Activated effector memory CD4-positive, alpha-beta T cell treated with Interleukin-2 at 50 U/mL for 16 hours (primary cell): ENCODE measurements at regions not wholly inside any gene's neighbourhood (a gene's known extent, or its start where the extent isn't known, plus 50 kb on each side); places are given as distances from the start of the nearest gene placed in this dataset.

ENCODE experiments used
- DNase-seq: peaks from one replicate; pipeline ENCODE4 v3.0.0-alpha.2; 2020

- no peak for DNase-seq
These were observed 218.7 kb downstream of the CMPK2 start for GRCh38 chr2:6647046-6647445.

DNA sequence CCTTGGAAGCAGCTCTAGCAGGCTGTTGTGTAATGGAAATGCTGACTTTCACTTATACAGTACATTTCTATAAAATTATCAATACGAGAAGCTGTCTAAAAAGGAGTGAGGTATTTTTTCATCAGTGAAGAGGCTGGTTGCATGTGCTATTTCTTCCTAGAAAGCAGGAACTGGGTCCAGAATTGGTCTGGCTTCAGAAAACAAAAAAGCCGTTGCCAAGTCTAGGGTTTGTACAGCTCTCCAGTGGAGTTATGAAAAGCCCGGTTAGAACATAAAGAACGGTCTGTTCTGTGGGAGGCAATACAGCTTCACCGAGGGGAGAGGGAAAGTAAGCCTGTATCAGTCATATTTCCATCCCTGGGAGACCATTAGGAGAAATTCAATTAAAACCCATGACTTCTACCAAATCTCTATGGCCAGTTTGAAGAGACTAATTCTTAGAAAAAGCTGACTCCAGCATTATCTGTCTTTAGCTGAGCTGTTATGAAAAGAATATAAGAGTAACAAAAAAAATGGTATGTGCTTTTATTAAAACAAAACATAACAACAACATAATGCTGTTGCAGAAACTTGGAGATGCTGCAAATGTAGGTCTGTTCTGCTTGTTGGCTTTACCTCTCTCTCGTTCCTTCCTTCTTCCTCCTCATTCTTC lies 217.0 kb downstream of the CMPK2 start:
- no peak for DNase-seq

DNA sequence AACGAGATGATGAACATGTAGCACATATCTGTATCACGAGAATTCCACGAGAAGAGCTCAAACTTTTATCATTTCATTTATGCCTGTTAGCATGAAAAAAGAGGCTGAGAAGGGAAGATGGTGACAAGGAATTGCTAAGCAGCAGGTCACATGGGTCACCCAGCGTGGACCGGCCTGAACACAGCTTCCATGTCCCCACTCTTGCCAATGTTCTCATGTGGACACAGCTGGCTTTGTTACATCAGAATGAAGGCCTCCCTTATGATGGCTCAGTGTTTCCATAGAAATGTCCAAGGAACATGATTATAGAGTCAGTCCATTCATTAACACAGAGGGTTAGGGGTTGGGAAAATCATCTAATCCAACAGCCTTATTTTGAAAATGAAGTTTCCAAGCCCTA lies 215.4 kb downstream of the CMPK2 start:
- no peak for DNase-seq

- no peak for DNase-seq
These were observed 213.5 kb downstream of the CMPK2 start for GRCh38 chr2:6652251-6652650.

DNA sequence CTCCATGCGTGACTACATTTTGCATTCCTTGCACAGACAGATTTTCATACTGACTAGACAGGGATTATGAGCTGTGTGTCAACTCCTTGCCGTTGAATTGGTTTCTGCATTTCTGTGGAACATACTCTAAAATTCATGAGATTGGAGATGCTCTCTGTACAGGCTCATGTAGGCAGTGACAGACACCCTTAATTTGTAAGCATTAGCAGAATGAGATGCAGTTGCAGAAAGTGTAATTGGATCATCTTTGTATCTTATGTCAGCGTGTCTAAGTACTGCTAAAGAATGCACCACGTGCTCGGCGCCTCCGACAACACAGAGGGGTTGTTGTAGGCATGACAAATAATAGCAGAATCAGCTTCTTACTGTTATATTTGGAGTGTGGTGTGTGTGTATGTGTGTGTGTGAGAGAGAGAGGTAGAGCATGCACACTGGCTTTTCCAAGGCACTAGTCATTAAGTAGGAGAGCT lies 212.4 kb downstream of the CMPK2 start:
- DNase-seq: no peak

- DNase-seq: no peak
These were observed 211.4 kb downstream of the CMPK2 start for GRCh38 chr2:6654279-6654678.

DNA sequence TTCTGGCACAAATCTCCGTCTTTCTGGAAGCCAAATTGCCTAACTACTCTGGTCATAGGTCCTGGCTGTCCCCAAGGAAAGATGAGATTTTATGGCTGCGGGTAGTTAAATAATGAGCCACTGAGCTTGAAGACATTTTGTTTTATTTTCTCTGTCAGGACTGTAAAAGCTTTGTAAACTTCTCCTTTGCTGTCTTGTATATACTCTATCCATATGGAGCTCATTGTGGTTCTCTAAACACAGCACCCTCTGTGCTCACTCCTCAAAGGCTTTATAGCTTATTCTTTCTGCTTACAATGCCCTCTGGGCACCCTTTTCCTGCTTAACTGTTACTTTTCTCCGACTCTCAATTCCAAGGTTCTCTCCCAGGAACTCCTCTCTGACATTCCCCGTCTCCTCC lies 209.1 kb downstream of the CMPK2 start:
- no peak for DNase-seq

DNA sequence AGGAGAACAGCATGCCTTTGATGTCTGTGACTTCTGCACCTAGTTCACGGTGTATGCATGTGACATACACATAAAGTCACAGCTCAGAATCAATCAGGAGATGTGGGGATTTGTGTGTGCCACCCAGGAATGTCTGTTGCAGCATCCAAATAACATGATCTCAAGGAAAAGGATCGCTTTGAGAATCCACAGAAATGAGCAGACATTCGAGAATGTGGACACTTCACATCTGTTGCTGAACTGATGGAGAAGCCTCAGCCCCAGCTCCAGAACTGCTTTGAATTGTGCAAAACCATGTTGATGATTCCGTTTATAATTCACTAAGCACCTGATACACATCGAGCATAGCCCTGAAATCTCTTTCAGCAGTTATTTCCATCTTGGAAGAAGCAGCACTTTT lies 208.6 kb downstream of the CMPK2 start:
- DNase-seq: no peak

- DNase-seq: no peak
These were observed 207.9 kb downstream of the CMPK2 start for GRCh38 chr2:6657855-6658254.

- no peak for DNase-seq
These were observed 201.2 kb downstream of the CMPK2 start for GRCh38 chr2:6664332-6665061.

DNA sequence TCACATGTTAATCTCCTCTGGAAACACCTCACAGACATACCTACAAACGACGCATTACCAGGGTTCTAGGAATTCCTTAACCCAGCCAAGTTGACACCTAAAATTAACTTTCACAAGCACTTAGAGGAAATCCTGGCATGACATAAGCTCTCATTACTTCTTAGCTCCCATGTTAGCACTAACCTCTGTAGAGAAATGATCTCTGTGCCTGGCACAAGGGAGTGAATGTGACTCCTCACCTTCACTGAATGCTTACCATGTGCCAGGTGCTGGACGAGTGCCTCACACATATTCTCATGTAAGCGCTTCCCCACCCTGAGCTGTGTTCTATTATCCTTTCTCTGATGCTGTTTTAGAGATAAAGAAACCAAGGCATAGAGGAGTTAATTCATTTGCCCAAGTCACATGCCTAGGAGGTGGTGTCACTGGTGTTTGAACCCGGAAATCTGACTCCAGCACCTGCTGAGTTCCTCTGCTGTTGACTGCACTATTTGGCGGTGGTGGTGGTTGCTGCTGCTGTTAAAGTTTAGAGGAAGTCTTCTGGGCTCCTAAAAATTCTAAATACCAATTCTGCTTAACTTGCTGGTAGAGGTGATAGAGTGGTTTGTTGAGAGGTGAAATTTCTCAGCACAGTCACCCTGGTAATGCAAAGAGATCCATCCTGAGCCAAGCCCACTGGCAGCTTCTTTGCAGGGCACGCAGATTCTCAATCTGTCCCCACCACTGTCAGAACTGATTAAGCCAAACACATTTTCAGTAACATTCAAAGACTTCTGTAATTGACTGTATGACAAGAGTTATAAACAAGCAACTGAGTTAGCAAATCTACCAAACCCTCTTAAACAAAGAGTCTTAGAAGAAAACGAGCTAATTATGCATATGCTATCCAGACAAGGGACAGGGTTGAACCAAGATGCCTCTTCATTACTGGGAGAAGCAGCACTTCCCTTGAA lies 200.3 kb downstream of the CMPK2 start:
- DNase-seq: no peak

DNA sequence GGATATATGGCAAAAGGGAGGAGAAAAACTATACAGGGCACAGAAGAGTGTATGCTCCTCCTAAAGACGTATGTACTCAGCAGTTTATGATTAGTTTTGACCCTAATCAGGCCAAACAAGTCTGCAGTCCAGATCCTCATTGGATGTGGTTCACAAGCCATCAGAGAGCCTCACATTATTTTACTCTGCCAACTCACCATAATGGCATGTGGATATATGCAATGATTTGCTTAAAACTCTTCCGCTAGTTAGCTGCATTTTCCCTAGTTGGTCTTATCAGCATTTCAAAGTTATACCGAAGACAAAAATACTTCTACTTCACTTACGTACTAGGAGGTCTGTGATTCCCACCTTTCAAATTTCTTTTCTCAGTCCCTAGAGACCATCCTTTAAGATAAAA lies 198.4 kb downstream of the CMPK2 start:
- DNase-seq: no peak

DNA sequence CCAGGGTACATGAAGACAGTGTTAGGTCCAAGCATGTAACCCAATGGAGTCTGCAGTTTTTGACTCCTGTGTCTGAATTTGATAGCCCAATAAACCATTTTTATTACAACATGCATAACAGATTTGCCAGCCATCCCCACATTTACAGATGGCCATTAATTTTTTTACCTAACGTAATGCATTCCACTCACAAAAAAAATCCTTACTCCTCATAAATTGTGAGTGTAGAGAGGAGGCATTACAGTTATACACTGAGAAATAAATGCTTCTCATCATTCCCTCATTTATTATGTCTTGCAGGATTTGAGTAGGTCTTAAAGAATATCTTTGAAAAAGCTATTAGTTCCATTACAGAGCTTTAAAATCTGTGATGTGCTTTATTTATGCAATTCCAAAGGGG lies 193.8 kb downstream of the CMPK2 start:
- no peak for DNase-seq

DNA sequence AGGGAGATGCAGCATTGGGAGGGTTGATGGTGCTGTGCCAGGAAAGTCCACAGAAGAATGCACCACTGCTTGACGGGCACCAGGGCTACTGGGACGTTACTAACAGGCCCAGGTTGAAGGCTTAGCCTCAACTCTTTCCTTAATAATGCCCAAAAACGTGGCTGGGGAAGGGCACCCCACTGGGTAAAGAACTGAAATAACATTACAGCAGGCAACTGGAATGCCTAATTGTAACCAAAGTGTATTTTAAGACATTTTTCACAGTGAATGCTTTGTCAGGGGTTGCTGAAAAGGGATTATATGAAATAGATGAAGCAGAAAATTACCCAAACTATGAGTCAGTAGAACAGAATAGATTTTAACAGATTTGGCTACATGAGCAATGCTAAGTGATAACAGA lies 191.3 kb downstream of the CMPK2 start:
- DNase-seq: no peak

GRCh38 chr2:6675791-6676190 lies 189.9 kb downstream of the CMPK2 start:
- no peak for DNase-seq

DNA sequence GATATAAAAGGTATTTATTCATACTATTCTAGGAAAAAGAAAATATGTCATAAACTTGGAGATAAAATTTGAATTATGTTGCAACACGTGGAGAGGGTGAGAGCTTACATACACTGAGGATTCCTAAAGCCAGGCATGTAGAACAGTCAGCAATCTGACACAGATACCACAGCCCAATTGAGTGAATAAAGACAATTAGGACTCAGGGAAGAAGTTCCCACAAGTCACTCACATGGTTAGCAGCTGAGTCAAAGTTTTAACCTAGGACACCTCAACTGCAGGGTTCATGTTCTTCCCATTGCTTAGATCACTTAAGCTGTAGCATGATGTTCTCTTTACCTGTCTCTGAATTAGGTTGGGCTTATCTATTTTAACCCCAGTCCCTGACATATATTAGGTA lies 189.5 kb downstream of the CMPK2 start:
- DNase-seq: no peak

- no peak for DNase-seq
These were observed 188.9 kb downstream of the CMPK2 start for GRCh38 chr2:6676776-6677175.

GRCh38 chr2:6679471-6679870 lies 186.2 kb downstream of the CMPK2 start:
- no peak for DNase-seq

DNA sequence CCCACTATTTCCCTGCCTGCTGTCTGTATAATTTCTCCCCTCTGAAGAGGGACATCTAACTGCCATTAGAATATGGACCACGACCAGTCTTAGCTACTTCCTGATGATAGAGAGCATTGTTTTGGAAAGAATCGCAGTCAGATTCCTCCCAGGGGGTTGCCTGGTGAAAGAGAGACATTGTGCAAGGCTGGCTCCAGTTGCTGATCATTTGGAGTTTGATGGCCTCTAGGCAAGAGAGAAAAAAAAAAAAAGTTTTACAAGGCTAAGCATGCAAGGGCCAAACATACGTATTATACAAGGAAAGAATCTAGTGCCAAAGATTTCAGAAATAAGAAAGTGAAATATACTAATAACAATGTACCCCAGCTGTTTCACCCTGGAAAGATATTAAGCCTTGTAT lies 182.2 kb downstream of the CMPK2 start:
- DNase-seq: no peak

GRCh38 chr2:6685447-6685846 lies 180.3 kb downstream of the CMPK2 start:
- DNase-seq: no peak

DNA sequence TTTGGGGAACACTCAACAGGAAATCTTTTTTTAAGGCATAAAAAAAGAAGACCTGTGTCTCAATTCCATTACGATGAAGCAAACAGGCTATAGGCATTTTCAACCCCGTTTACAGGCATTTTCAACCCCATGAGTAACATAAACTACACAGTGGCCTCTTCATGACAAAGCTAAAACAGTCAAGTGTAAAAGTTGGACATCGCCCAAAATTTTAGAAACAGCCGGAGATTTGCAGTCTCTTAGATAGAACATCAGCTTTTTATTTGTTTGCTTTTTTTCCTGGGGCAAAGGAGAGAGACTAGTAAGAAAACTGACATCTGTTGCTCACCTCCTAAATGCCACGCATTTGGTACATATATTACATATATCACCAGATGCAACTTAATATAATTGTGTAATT lies 173.7 kb downstream of the CMPK2 start:
- DNase-seq: no peak

DNA sequence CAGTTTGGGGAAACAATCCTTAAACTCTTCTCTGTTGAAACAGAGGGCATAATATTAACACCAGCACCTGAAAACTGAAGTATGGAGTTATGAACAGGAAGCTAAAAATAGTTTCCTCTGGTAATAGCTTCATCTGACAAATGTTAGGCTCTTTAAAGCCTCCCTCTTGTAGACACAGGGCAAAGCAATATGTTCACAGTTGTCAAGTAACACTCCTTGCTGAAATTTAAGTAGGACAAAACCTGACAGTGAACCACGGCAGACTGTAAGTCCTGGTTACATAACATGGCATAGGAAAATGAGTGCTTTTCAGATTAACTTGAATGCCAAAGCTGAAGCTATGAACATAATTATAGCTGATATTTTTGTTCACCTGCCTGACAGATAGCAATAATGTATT lies 172.9 kb downstream of the CMPK2 start:
- no peak for DNase-seq

DNA sequence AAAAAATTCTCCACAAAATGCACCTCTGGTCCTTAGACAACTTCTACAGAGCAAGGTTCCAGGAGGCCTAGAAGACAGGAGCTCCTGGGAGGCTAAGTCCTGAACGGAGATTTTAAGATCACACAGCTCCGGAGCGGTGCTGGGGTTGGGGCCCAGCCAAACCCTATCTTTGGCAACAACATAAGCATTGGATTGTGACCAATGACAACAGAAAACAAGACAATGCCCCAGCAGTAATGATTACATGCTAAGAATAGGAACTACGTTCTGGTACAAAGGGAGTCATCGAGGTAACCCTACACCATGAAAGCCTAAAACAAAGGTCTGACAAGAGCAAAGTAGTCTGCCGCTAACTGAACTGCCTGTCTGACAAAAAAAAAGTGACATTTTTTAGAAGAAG lies 171.2 kb downstream of the CMPK2 start:
- DNase-seq: no peak

DNA sequence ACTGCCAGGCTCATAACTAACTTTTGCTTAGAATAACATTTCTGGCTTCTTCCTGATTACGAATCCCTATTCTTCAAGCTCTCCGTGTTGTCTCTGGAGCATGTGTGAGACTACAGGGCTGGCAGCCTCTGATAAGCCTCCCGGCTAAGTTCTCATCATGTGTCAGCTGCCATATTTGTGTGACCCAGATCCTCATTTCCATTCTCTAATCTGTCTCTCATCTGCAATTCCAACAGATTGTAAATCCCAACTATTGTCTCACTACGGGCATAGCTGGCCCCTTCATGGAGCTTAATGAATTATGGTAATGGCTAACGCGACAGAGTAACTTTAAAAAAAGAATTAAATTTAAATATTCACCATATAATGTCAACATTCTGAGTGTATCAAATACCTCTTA lies 165.4 kb downstream of the CMPK2 start:
- no peak for DNase-seq
